ENCODE measurements at regions not wholly inside any gene's neighbourhood (a gene's known extent, or its start where the extent isn't known, plus 50 kb on each side); places are given as distances from the start of the nearest gene placed in this dataset.

DNA sequence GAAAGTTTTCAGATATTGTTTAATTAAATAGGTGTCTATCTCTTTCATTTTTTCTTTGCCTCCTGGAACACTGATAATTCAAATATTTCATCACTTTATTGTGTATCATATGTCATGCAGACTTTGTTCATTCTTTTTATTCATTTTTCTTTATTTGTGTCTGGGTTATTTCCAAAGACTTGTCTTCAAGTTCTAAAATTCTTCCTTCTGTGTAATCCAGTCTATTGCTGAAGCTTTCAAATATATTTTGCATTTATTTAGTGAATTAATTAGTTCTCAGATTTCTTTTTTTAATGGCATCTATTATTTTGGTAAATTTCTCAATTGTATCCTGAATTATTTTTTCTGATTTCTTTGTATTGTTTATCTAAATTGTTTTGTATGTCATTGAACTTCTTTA is 70.1 kb downstream of the ZNF330 start:
- H3K36me3 ChIP-seq (replicated peaks in 1 of 2; ENCODE audit: insufficient read depth in 1 of 2, low read depth in 2 of 2) = no peaks in the 10 kb centered on the region
- H3K27ac ChIP-seq = no peak overlapping the region
- intact Hi-C loops (cut with DNase I) = no loop called here
- H3K9me3 ChIP-seq = no peaks in the 10 kb centered on the region
- no peak for TF ChIP-seq POLR2A (IDR thresholded peaks at IDR 0.05)
- TF ChIP-seq, protein P1, sequence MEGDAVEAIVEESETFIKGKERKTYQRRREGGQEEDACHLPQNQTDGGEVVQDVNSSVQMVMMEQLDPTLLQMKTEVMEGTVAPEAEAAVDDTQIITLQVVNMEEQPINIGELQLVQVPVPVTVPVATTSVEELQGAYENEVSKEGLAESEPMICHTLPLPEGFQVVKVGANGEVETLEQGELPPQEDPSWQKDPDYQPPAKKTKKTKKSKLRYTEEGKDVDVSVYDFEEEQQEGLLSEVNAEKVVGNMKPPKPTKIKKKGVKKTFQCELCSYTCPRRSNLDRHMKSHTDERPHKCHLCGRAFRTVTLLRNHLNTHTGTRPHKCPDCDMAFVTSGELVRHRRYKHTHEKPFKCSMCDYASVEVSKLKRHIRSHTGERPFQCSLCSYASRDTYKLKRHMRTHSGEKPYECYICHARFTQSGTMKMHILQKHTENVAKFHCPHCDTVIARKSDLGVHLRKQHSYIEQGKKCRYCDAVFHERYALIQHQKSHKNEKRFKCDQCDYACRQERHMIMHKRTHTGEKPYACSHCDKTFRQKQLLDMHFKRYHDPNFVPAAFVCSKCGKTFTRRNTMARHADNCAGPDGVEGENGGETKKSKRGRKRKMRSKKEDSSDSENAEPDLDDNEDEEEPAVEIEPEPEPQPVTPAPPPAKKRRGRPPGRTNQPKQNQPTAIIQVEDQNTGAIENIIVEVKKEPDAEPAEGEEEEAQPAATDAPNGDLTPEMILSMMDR (IDR thresholded peaks at IDR 0.05) = no peak
- DNase-seq = no peak
- no peak for ATAC-seq
- H3K4me3 ChIP-seq = no peak overlapping the region
- no peaks in the 10 kb centered on the region for H3K4me1 ChIP-seq
- H3K27me3 ChIP-seq = no peaks in the 10 kb centered on the region

DNA sequence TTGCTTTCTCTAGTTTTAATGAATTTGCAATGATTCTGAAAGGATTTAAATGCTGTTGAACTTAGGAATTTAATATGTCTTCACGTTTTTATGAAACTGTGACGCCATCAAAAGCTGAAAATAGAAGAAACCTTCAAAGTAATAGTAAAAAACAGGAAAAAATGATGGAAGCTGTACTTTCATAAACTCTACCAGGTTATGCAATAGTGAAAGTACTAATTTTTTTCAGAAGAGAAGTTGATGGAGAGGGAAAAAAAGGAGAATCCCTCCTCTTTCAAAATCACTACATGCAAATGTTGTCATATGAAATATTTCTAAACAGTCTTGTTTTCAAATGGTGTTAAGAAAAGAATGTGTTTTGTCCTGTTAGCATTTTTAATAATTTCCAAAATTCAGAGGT is 73.6 kb downstream of the ZNF330 start:
- intact Hi-C loops (cut with DNase I) = no loop called here
- no peaks in the 10 kb centered on the region for H3K36me3 ChIP-seq (replicated peaks in 1 of 2; ENCODE audit: insufficient read depth in 1 of 2, low read depth in 2 of 2)
- ATAC-seq (no peak), DNase-seq (no peak)
- no peaks in the 10 kb centered on the region for H3K27me3 ChIP-seq
- no peak overlapping the region for H3K4me3 ChIP-seq
- H3K4me1 ChIP-seq = no peaks in the 10 kb centered on the region
- WGBS, 2 donors = 72 to 86% methylated on average over 2 of the region's 2 CpGs
- no peaks in the 10 kb centered on the region for H3K9me3 ChIP-seq
- TF ChIP-seq, protein P1 (IDR thresholded peaks at IDR 0.05) = no peak
- TF ChIP-seq POLR2A (IDR thresholded peaks at IDR 0.05) = no peak
- no peak overlapping the region for H3K27ac ChIP-seq

DNA sequence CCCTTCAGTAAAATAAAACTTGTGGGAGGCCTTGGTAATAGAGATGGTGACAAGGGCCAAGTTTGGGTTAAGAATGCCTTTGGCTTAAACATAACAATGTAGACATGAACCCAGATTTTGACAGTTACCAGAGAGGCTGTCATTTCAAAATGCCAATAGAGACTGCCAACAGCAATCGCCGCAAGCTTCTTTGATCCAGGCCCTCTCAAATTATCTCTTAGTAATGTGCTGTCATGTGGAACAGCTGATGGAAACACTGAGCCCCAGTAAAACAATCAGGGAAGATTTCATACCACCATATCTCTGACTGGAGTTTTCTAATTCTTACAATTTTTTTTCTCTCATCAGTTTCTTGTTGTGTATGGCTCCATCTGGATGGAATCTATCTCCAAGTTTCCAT is 80.5 kb downstream of the ZNF330 start:
- 58 to 79% methylated on average over 2 of the region's 2 CpGs for WGBS, 2 donors
- H3K27ac ChIP-seq = no peak overlapping the region

DNA sequence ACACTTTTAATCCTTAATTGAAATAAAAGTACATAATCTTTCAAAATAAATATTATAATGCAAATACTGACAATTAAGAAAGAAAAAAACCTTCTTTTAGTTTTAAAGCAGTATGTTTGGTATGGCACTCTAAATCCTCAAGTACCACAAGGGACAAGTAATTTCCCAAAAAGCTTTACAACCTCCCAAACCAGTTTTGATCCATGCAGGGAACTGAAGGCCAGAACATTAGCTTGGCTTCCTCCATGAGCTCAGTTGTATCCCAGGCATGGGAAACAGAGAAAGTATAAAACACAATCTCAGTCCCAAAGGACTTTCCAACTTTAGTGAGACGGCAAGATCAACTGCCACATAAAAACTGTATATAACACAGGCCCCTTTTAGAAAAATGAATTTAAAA is 82.2 kb downstream of the ZNF330 start:
- Histone ChIP-seq H3K36me3 (replicated peaks in 1 of 2; ENCODE audit: insufficient read depth in 1 of 2, low read depth in 2 of 2) (no peaks in the 10 kb centered on the region), H3K4me3 (no peak overlapping the region), H3K4me1 (no peaks in the 10 kb centered on the region), H3K9me3 (no peaks in the 10 kb centered on the region), H3K27ac (no peak overlapping the region), H3K27me3 (no peaks in the 10 kb centered on the region)
- ATAC-seq (no peak), DNase-seq (no peak)
- intact Hi-C loops (cut with DNase I) = no loop called here
- TF ChIP-seq, protein P1 (IDR thresholded peaks at IDR 0.05) = no peak
- no peak for TF ChIP-seq POLR2A (IDR thresholded peaks at IDR 0.05)
- 77 to 91% methylated on average over 1 of the region's 1 CpG for WGBS, 2 donors

More for the DNA sequence above, 80.5 kb downstream of the ZNF330 start:
- no peaks in the 10 kb centered on the region for H3K9me3 ChIP-seq
- no peak for DNase-seq
- no peak for TF ChIP-seq POLR2A (IDR thresholded peaks at IDR 0.05)
- TF ChIP-seq, protein P1 (IDR thresholded peaks at IDR 0.05) = no peak
- H3K4me3 ChIP-seq = no peak overlapping the region
- H3K4me1 ChIP-seq = no peaks in the 10 kb centered on the region
- H3K36me3 ChIP-seq (replicated peaks in 1 of 2; ENCODE audit: insufficient read depth in 1 of 2, low read depth in 2 of 2) = no peaks in the 10 kb centered on the region
- ATAC-seq = no peak
- intact Hi-C loops (cut with DNase I) = no loop called here
- H3K27me3 ChIP-seq = no peaks in the 10 kb centered on the region

DNA sequence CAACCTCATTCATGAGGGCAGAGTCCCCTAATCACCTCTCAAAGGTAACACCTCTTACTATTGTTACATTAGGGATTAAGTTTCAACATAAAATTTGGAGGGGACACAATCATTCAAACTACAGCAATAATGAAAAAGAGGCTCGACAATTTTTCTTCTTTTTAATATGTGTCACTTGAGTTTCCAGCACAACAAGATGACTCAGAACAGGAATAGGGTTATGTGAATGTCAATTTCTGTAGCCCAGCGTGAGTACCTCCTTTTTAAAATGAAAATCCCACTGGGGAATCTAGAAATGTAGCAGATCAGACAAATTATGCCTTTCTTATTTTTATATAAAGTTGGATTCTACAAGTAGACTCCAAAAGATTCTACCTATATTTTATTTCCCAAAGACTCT is 83.7 kb downstream of the ZNF330 start:
- Histone ChIP-seq H3K36me3 (replicated peaks in 1 of 2; ENCODE audit: insufficient read depth in 1 of 2, low read depth in 2 of 2) (no peaks in the 10 kb centered on the region), H3K4me3 (no peak overlapping the region), H3K4me1 (no peaks in the 10 kb centered on the region), H3K27ac (no peak overlapping the region), H3K9me3 (no peaks in the 10 kb centered on the region), H3K27me3 (no peaks in the 10 kb centered on the region)
- ATAC-seq (no peak), DNase-seq (no peak)
- 76 to 86% methylated on average over 2 of the region's 2 CpGs for WGBS, 2 donors
- no peak for TF ChIP-seq POLR2A (IDR thresholded peaks at IDR 0.05)
- TF ChIP-seq, protein P1 (IDR thresholded peaks at IDR 0.05) = no peak
- intact Hi-C loops (cut with DNase I) = no loop called here

All from body of pancreas (tissue), 4 donors.